K562 (cell line): ENCODE measurements at regions not wholly inside any gene's neighbourhood (a gene's known extent, or its start where the extent isn't known, plus 50 kb on each side); places are given as distances from the start of the nearest gene placed in this dataset.

Source experiments
- CTCF ChIP-seq, 3 experiments: IDR thresholded peaks in 2 of 3; conservative IDR thresholded peaks in 1 of 3; 2 replicates each; pipeline ENCODE4 v1.5.1; 2011 to 2012; ENCODE audit warnings: low read length in 3 of 3, mild to moderate bottlenecking in 3 of 3, control low read depth in 2 of 3, improper control_type of control experiment in 1 of 3, inconsistent platforms in 1 of 3, low read depth in 1 of 3, mixed read lengths in 1 of 3, moderate library complexity in 1 of 3; ENCODE audit not compliant: insufficient read depth in 2 of 3
- ZFPM2 ChIP-seq: fragments of 250-450 bp; sonication (Bioruptor Pico); IDR thresholded peaks from 2 replicates; pipeline ENCODE4 v1.5.1; 2022; ENCODE audit warnings: mild to moderate bottlenecking
- ZNF717 ChIP-seq: fragments of 250-450 bp; sonication (Bioruptor Pico); IDR thresholded peaks from 2 replicates; pipeline ENCODE4 v1.5.0; 2021

GRCh38 chr21:43289966-43290365, 121.2 kb downstream of the CRYAA start:
- no peak for TF ChIP-seq ZNF717 (CRISPR knock-in tag)
- no peak for TF ChIP-seq CTCF (IDR thresholded peaks at IDR 0.05 in 2 of 3, conservative IDR thresholded peaks at IDR 0.05 in 1 of 3; ENCODE audit: insufficient read depth in 2 of 3, low read depth in 1 of 3, low read length in 3 of 3)
- TF ChIP-seq ZFPM2 (CRISPR knock-in tag), result no peak
